IPS-NIHi11 (cell line): ENCODE measurements at regions not wholly inside any gene's neighbourhood (a gene's known extent, or its start where the extent isn't known, plus 50 kb on each side); places are given as distances from the start of the nearest gene placed in this dataset.
A peak's percentile ranks its signal among the peaks of the same experiment; 100 is the strongest.

Experiments used
- DNase-seq: peaks from one replicate; pipeline ENCODE4 v3.0.0; 2012; ENCODE audit warnings: mixed read lengths, low spot score

DNA sequence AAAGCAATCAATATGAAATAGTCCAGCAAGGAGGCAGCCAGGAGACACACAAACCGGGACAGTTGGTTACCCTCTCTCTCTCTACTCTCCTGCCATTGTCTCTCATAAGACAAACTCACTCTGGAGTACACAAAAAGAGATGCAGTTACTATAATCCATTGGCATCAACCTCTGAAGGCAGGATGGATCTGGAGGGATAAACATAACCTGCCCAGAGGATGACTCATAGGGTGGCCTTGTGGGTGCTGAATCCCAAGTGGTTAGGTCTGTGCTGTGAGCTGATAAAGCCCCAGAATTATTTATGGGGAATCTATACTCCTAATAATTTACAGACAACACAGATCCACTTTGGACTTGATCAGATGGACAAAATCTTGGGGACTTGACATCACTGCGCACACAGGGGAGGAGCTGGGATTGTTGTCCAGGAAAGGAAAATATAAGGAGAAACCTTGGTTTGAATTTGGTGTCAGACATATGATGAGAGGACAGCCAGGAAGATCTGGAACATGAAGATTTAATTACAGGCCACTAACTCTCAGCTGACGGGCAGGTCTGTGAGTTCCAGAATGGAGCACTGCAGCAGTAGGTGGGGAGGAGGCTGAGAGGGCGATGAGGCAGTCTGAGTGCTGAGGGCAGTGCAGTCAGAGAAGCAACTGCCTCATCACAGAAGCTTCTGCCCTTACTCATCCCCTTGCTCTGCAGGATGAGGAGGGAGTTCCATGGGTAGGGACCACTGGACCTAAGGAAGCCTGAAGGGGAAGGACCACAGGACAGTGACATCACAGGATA lies 113.9 kb upstream of the PRSS58 start:
- DNase-seq: no peak

DNA sequence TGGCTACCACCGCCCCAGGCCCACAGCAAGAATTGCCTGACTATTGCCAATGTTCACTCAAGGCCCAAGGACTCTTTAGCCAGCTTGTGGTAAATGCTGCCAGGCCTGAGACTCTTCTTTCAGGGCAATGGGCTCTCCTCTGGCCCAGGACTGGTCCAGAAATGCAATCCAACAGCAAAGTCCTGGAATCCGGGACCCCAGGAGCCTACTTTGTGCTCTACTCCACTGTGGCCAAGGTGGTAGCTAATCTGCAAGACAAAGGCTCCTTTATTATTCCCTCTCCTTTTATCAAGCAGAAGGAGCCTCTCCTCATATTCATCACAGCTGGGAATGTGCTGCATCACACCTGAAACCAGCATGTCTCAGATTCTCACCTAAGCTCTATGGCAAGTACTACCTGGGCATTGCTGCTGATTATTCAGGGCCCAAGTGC lies 107.6 kb upstream of the PRSS58 start:
- DNase-seq: peak; percentile 37

DNA sequence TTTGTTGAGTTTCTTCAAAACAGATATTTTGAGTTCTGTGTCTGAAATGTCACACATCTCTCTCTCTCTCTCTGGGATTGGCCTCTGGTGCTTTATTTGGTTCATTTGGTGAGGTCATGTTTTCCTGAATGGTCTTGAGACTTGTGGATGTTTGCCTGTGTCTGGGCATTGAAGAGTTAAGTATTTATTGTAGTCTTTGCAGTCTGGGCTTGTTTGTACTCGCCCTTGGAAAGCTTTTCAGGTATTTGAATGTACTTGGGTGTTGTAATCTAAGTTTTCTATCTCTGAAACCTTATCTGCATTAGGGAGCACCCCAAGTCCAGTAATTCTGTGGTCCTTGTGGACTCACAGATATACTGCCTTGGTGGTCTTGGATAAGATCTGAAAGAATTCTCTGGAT lies 106.7 kb upstream of the PRSS58 start:
- no peak for DNase-seq

DNA sequence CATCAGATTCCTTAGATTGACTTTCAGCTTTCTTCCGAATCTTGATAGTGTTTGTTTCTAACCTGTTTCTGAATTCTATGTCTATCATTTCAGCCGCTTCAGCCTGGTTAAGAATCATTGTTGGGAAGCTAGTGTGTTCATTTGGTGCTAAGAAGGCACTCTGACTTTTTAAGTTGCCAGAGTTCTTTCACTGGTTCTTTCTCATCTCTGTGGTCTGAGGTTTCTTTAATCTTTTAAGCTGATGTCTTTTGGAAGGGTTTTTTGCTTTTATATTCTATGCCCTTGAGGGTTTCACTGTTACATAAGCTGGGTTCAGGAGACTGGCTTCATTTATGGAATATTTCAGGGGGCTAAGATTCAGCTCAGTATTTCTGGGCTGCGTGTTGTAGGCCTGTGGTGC lies 104.5 kb upstream of the PRSS58 start:
- DNase-seq: no peak

DNA sequence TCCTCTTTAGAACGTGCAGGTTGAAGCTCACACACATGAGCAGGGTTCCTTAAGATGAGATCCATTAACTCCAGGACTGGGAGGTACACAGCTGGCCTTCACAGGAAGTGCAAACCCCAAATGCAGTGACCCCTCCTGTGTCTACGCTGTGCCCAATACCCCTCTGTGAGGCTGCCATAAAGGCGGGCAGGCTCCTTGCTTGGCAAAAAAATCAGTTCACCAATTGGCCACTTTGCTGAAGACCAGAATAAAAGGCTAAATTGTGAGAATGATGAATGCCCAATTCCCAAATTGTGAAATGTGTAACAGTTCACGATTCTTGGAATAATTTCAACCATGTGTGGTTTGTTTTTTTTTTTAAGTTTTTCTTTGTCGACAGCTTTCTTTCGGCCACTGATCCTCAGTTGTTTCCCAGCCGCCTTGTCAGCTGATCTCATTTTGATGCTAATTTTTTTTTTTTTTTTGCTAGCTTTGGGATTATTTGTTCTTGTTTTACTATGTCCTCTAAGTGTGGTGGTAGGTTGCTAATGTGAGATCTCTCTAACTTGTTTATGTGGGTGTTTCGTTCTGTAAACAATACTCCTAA lies 101.9 kb upstream of the PRSS58 start:
- no peak for DNase-seq

DNA sequence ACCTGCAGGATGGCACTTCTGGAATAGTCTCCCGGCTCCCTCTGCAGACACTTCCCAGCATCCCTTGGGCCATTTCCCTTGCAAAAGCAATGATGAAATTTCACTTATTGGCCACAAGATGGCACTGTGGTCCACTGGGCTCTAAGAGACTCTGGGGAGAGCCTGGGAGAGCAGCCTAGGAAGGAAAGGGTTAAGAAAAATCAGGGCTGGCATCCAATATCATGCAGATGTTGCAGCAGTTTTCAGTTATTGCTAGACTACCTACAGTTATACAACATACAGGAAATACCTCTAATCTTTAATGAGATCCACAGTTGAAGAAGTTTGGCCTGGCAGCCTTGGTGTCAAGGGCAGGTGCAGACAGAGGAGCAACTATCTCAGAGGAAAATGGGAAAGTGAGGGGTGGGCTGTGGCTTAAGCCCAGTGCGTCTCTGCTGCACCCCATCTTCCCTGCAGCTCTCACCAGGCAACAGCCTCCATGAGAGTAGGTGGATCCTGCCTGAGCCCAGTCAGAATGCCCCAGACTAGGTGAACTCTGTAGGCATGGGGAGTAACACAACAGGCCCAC lies 100.2 kb upstream of the PRSS58 start:
- peak; percentile 65 for DNase-seq

DNA sequence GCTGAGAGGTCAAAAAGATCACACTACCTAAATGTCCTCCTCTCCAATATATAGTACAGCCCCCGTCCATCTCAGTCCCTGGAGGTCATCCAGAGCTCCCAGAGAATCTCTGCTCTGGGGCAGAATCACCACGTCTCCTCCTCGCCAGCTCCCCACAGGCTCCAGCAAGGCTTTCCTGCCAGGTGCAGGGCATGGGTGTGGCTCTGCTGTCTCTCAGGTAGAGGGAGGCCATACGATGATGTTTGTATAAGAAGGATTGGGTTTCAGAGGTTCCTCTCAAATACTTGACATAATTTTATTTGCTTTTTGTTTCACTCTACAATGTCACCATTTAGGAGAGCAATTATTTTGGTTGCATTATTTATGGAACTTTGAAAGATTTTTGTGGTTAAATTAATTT lies 98.3 kb upstream of the PRSS58 start:
- DNase-seq: no peak

DNA sequence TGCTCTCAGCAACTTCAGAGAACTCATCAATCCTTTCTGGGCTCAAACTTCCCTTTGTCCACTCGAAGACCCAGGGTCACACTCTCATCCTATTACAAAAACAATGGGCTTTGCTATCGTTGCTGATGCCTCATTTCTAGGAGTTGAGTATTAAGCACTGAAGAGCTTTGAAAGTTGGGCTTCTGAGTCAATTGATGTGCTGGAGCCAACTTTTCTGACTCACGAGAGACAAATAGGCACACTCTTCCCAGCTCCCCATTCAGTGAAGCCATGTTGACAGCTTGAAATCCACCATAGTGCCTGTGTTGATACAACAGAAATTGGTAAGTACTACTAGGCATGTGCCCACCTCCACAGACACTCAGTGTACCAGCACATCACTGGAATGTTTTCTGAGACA lies 97.5 kb upstream of the PRSS58 start:
- no peak for DNase-seq

DNA sequence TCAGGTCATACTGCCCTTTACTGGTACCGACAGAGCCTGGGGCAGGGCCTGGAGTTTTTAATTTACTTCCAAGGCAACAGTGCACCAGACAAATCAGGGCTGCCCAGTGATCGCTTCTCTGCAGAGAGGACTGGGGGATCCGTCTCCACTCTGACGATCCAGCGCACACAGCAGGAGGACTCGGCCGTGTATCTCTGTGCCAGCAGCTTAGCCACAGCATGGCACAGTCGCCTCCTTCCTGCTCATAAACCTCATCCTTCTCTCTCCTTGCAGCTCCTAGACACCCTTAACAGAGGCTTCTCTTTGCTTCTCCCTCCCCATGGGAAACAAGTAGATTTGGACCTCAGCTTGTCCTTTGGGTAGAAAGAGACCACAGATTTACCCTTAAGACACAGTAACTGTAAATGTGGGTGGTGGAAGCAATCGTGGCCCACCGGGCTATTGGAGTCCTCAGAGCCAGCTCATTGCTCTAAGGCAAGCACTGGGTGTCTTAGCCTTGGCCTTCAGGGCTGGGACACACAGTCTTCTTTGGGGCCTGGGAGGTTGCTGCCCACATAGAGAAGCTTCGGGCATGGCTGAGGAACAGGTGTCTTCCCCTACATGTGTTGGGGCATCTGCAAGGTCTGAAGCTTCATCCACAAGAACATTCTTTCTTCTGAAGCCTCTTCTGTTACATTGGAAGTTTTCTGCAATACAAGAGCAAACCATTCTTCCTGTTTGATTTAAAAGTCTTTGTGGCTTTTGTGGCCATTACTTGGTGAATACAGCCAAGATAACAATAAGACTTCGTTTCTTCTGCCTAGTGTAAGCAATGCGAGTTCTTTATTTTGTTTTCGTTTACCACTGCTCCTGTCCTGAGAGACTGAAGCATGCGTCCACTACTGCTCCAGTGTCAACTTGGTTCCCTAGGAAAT lies 95.5 kb upstream of the PRSS58 start:
- no peak for DNase-seq

DNA sequence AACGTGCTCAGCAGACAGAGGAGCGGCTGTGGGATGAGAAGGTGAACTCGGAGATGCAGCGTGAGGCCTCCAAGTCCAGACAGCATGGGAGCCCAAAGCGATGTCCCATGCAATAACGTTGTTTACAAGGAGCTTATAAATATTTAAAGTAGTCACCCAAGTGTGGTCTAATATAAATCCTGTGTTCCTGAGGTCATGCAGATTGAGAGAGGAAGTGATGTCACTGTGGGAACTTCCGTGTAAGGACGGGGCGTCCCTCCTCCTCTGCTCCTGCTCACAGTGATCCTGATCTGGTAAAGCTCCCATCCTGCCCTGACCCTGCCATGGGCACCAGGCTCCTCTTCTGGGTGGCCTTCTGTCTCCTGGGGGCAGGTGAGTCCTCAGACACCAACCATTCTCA lies 94.7 kb upstream of the PRSS58 start:
- DNase-seq: no peak

DNA sequence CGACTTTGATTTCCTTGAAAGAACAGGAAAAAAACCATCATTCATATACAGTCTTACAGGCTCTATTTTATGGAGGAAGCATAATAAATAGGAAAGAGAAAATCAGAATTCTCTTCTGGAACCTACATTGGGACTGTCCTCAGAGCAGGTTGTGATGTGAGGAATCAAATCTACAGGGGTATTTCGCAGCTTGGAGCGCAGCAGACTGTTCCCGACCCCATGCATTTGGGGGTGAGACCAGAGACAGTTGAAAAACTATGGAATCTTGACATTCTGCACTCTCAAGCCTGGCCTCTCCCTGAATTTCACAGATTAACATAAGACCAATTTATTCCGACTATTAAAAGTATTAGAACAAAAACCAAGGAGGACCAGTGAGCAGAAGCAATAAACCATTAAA lies 93.3 kb upstream of the PRSS58 start:
- no peak for DNase-seq

DNA sequence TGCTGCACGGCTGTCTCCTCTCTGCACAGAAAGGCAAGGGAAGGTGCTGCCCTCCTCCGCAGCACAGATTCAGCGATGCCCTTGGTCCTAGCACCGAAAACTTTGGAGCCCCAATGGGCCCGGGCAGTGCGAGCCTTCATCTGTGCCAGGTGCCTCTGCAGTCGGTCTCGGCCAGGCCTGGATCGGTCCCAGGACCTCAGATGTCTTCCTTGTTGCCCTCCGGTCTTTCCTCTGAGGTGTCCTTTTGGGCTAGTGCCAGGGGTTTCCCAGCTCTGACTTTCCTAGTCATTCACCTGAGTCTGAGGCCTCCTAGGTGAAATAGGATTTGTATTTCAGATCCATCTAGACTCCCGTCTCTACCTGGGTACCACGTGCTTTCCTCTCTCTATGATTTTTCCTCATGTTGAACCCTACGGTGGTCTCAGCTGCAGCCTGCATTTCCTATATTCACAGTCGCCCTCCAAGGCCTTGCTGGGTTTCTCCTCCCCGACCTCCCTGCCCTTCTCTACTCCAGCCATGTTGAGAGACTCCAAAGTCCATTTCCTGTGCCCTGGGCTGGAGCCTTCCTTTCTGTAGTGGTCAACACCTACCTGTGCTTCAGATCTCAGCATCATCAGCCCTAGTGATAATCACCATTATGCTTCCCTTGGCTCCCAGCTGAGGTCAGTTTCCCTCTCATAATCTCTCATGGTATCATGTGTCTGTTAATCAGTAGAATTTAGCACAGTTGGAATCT lies 92.0 kb upstream of the PRSS58 start:
- no peak for DNase-seq

DNA sequence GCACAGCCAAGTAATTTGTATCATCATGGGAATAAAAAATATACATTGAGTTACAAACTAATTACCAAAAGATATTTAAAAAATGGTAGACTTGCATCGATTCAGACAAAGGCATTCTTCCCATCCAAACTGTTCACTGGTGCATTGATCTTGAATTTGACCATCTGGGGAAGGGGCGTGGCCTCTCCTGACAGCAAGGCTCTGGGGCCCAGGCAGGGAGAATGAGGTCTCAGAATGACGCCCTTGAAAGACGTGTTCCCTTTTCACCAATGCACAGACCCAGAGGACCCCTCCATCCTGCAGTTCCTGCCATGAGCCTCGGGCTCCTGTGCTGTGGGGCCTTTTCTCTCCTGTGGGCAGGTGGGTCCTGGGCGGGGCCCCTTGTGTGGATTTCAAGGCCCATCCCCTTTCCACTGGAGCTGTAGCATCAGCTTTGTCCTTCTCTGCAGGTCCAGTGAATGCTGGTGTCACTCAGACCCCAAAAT lies 91.1 kb upstream of the PRSS58 start:
- no peak for DNase-seq

DNA sequence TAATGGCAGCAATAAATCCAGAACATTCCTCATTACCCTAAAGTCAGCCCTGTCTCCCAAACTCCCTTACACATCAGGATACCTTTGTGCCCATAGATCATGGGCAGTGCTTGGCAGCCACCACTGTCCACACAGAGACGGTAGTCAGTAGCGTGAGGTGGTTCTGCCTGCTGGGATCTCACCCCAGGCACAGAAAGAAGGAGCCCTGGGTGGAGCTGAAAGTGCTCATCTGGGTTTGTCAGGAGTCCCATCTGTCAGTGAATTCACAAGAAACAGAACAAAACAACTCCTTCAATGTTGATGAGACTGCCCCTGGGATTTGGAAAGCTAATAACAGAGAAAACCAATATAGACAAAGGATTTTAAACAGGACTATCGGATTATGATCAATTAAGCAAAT lies 90.2 kb upstream of the PRSS58 start:
- DNase-seq: no peak

DNA sequence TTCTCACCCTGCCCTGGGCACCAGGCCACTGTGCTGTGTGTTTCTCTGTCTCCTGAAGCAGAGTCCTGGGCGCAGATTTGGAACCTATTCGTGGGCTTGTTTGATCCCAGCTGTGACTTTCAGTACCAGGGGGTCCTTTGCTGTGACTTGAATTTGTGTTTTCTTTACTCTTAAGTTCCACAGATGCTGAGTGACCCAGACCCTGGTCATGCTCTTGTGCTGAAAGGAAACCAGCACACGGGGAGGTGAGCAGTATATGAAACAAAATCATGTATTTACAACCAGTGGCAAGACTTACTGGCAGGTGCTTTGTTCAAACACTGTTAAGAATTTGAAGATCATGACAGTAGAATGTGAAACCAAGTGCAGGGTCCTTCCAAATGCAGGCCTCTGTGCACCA lies 89.2 kb upstream of the PRSS58 start:
- no peak for DNase-seq

DNA sequence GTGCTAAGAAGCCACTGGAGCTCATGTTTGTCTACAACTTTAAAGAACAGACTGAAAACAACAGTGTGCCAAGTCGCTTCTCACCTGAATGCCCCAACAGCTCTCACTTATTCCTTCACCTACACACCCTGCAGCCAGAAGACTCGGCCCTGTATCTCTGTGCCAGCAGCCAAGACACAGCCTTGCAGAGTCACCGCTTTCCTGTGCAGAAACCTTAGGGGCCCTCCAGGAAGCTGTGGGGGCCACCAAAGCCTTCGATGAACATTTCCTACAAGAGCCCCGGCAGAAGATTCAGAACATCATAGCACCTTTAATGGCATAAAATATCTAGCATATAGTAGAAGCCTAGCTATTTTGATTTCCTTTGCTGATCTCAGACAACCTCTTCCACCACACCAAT lies 88.0 kb upstream of the PRSS58 start:
- no peak for DNase-seq

DNA sequence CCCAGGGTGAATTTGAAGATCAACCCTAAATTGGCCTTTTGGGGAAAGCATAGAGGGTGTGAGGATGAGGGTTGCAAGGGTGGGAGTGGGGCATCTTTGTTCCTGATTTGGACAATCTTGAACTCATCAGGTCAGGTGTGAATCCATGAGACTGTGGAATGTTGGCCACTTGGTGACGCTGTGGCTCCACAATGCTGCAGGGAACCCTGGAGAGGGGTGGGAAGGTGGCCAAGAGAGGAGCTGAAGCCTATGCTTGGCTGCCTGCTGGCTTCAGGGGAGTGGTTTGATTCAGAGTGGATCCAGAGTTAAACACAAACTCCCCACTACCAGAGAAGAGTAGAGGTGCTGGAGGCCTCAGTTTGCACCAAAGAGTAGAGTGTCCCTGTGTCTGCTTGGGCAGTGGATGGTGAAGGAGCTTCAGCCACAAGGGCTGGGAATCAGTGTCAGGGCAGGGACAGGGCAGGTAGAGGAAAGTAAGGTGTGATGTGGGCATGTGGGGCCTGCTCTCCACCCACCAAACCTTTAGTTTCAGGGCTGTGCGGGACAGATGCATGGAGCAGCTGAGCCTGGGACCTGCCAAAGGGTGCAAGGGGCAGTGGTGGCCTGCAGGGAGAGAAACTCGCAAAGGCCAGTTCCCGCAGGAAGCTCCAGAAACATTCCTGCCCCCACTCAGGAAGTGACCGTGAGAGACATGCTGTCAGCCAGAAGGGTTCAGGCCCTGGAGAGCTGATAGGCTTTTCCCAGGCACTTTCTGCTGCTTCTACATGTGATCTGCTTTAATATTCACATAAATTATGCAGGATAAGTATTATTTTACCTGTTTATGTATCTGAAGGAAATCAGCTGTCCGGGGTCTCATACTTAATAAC lies 81.0 kb upstream of the PRSS58 start:
- peak; percentile 59 for DNase-seq

DNA sequence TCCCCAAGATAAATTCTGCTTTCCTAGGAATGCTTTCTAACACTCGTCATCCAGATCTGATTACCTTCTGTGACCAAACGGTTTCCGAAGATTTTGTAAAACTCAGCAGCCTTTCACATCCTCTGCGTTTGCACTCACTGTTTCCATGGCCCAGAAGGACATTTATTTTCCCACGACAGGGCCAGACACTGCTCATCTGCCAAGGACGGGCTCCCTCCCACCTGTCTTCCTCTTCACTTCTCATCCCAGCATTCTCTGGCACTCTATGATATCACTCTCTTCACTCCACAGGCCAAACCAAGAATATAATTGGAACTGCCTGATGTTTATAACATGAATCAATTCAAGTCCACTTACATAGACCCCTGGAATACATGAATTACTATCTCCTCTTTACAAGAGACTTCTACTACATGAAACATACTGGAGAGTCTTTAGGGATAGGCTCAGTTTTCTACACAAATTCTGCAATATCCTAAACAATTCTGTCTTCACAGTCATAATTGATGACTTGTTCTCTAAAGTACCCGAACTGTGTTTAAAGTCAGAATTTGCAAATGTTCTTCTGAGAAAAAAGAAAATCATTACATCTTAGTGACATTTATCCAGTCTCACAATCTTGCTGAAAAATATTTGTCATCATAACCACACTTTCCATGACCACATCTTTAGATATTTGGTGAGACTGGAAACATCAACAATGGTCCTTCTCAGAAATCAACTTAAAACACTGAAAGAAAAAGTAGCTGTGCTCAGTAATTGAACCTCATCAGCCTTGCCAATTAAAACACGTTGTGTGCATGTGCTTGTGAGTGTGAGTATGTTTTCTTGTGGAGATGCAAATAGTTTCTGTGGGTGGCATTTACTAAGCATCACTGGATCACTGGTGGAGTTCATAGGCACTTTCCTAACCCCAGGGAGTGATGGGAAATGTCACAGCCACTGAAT lies 79.5 kb upstream of the PRSS58 start:
- no peak for DNase-seq

DNA sequence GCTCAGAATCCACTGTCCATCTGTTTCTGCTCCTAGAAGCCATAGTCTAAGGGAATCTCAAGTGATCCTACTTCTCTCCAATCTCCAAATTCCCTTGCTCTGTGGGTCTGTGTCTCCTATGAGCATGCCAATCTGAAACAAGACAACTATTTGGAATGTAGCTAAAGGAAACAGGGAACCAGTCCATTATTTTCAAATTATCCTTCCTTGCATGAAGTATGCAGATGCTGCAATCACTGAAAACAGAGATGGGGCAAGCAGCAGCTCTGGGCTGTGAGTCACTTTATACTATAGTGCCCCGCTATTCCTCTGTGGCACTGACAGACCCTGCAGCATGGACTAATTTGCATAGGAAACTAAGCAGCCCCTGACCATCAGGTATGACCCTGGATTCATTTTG lies 76.9 kb upstream of the PRSS58 start:
- no peak for DNase-seq

DNA sequence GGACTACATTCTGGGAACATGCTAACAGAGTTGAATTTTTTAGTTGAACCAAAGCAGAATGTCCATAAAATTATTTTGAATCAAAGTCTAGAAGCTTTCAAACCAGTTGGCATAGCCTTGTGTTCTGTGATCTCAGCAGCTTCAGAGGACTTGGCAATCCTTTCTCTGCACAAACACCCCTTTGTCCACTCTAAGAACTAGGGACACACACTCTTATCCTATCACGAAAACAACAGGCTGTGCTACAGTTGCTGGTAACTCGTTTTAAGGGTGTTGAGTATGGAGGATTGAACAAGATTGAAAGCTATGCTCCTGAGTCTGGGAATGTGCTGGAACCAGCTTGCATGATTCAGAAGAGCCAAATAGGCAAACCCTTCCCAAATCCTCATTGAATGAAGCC lies 76.4 kb upstream of the PRSS58 start:
- no peak for DNase-seq
